GM12875 (cell line): ENCODE measurements at regions not wholly inside any gene's neighbourhood (a gene's known extent, or its start where the extent isn't known, plus 50 kb on each side); places are given as distances from the start of the nearest gene placed in this dataset.

ENCODE experiments used
- H3K4me3 ChIP-seq: one replicate; pipeline ENCODE4 v1.5.1; 2011; ENCODE audit warnings: low read depth, low read length, control low read depth
- CTCF ChIP-seq: IDR thresholded peaks from 2 replicates; pipeline ENCODE4 v1.5.1; 2011; ENCODE audit warnings: low read depth, mild to moderate bottlenecking, control low read depth, inconsistent platforms, low read length, moderate library complexity, borderline replicate concordance; ENCODE audit not compliant: insufficient read depth

GRCh38 chr18:55845221-55845620 lies 257.2 kb upstream of the TCF4 start:
- no peak for TF ChIP-seq CTCF
- no peak overlapping the region for H3K4me3 ChIP-seq

- H3K4me3 ChIP-seq: no peak overlapping the region
- no peak for TF ChIP-seq CTCF
Observed at GRCh38 chr18:55844382-55844781, 256.4 kb upstream of the TCF4 start.

- TF ChIP-seq CTCF: no peak
- no peak overlapping the region for H3K4me3 ChIP-seq
Observed at GRCh38 chr18:55841314-55841713, 253.3 kb upstream of the TCF4 start.

GRCh38 chr18:55840601-55841170 lies 252.7 kb upstream of the TCF4 start:
- H3K4me3 ChIP-seq: no peak overlapping the region
- no peak for TF ChIP-seq CTCF

GRCh38 chr18:55839343-55839742 lies 251.4 kb upstream of the TCF4 start:
- H3K4me3 ChIP-seq: no peak overlapping the region
- no peak for TF ChIP-seq CTCF

- no peak overlapping the region for H3K4me3 ChIP-seq
- no peak for TF ChIP-seq CTCF
Observed at GRCh38 chr18:55838841-55839240, 250.8 kb upstream of the TCF4 start.

GRCh38 chr18:55838319-55838718 lies 250.3 kb upstream of the TCF4 start:
- H3K4me3 ChIP-seq: no peak overlapping the region
- no peak for TF ChIP-seq CTCF
